ENCODE measurements at regions not wholly inside any gene's neighbourhood (a gene's known extent, or its start where the extent isn't known, plus 50 kb on each side); places are given as distances from the start of the nearest gene placed in this dataset.
"Not testable (repeated sequence)": the region's sequence is repeated elsewhere in the genome, so short reads cannot be mapped to it uniquely, and the experiment has no call there.

DNA sequence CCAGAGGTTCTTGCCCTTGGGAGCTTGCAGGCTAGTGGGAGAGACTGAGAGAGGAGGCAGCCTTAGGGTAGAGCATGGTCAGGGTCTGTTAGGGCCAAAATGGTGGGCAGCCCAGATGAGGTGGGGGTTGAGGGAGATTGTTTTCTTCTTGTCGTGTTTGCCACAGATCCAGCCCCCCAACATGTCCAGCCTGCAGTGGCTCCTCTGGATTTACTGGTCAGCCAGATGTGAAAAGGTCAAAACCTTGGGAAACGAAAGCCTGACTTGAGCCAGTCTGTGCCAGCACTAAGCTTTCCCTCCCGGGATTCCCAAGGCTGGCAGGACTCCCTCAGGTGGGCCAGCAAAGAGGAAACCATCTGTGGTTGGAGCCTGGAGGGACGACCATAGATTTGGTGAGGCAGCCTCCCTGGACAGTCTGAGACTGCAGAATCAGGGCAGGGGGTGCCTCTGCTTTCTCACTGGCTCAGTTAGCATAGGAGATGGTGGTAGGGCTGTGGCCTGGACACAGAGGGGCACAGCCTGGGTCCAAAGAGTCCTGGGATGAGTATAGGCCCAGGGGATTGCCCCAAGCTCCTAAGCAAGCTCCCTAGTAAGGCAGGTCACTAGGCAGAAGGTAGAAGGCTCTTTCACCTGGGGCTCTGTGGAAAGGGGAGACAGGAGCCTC lies 51.2 kb upstream of the PRR23C start:
- no peak for DNase-seq

DNA sequence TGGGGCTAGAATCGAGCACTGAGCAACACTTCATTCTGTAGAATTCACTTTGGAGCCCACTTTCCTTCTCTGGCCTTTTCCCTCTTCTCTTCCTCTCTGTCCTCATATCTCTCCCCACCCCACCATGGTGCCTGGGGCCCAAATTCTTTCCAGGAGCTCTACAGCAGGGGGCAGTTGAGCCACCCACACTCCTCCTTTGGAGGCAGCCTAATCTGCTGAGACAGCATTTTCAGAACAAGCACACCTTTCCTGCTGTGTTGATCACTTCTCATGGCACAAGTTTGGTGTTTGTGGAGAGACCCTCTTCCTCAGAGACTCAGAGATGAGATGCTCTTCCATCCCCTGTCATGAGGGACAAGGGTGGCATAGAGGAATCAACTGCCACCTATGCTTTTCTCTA lies 52.0 kb upstream of the PRR23C start:
- no peak for DNase-seq

- DNase-seq: no peak
Observed at GRCh38 chr3:139098391-139098790, 53.7 kb upstream of the PRR23C start.

DNA sequence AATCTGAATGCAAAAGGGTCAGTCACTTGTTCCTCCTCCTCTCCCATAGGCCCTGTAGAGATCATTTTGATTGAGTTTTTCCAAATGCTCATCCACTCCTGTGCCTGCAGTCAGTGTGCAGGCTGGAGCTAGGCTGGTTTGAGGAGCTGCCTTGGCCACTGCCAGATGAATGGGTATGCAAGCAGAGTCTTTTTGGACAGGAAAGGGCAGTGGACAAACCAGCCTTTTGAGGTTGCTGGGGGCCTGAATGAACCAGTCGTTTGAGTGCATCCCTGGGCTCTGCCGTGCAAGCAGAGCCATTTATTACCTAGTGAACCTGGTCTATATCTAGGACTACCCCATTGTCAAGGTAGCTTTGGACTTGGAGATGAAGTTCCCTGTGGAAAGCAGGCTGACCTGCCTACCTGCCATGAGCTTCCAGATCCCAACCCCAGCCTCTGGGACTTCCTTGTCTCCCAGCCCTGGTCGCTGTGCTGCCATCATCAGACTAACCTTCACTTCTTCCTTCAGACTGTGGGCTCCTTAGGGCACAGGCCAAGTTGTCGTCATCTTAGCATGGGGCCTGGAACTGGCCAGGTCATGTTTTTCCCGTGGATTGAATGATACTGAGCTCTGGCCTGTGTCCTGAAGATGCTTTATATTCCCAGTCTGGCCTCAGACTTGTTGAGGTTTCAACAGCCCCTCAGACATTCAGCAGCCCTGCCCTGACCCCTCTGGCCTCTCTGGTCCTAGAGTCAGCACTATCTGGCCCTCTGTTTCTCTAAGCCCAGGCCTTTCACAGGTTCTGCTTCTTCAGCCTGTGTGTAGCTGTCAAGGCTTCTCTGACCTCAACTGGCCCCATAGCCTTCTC lies 55.5 kb upstream of the PRR23C start:
- DNase-seq: peak; percentile 41

GRCh38 chr3:139100821-139101220 lies 56.1 kb upstream of the PRR23C start:
- DNase-seq: no peak

DNA sequence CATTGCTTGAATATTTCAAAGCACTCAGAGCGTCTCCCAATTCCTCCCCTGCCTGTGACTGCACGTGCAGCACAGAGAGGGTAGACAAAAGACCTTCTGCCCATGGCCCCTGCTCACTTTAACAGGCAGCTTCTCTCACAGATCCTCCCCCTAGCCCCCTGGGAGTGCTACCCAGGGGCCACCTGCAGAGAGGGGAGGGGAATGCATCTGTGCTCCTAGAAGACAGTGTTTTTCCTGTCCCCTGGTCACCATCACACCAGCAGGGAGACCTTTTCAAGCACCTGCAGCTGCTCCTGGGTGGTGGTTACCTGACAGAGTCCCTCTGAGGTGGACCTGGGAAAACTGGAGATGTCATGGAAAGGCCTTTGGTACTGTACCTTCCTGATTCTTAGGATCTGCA lies 56.7 kb upstream of the PRR23C start:
- DNase-seq: peak; percentile 49

DNA sequence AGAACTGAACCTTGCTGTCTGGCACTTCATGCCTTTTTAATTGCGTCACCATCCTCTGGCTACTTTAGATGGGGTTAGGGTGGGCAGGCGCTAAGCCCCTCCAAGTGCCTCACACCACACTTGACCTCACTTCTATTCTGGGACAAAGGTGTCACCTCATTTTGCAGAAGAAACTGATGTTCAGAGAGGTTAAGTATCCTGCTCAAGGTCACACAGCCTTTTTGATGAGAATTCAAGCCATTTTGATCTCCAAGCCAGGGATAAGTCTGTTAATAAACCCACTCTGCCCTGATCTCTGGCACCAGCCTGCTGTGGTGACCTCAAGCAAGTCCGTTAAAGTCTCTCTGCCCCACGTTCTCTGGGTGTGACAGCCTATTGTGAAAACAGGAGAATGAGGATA lies 58.8 kb upstream of the PRR23C start:
- no peak for DNase-seq

DNA sequence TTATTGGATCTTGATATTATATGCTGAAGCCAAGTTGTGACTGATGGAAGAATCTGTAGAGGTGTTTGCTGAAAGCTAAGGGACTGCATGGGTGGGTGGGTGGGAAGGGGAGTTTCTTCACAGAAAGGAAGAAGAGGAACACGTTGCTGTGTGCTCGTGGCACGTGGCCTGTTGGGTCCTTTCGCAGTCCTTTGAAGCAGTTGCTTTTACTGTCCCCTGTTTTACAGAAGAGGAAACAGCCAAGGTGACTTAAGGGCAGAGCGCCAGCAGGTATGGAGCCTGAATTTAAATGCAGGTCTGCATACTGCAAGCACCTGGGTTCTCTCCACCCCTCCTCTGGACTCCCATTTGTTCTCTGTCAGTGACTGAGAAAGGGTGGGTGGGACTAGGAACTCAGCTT lies 59.4 kb upstream of the PRR23C start:
- no peak for DNase-seq

GRCh38 chr3:139105154-139105702 lies 60.5 kb upstream of the PRR23C start:
- DNase-seq: peak; percentile 55

DNA sequence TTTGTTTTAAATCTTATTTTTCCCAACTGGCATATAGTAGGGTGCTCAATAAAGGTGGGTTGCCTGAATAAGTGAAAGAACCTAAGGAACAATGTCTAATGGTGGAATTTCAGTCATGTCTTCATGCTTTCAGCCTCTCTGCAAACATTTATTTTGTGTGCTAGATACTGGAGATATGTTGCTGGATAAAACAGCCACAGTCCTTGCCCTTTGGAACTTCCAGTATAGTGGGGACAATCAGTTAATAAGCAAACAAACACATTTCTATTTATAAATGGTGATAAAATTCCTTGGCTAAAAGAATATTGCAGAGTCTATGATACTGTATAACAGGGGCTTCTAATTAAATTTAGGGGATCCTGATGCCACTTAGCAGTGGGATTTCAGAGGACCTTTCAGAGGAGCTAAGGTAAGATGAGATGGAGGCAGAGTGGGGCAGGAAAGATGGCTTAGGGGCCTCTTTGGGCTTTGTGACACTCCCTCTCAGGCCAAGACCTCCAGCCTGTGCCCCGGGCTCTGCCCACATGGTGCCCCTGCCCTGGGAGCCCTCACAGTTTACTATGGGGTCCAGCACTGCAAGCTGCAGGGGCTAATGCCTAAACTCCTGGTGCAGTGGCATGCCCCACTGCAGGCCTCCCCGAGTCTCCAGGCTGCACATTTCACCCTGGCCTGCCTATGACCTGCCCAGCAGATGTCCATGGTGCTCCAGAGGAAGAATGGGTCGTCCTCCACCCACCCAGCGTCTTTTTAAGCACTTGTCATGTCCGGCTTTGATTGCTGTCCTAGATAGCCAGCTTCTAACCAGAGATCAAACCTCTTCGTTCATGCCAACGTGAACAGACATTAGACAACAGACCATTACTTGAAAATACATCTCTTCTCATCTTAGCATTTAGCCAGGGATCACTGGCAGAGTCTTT lies 61.6 kb upstream of the PRR23C start:
- DNase-seq: no peak

- DNase-seq: peak; percentile 36
Observed at GRCh38 chr3:139107424-139108252, 62.9 kb upstream of the PRR23C start.

GRCh38 chr3:139108253-139108969 lies 63.7 kb upstream of the PRR23C start:
- peak; percentile 13 for DNase-seq

DNA sequence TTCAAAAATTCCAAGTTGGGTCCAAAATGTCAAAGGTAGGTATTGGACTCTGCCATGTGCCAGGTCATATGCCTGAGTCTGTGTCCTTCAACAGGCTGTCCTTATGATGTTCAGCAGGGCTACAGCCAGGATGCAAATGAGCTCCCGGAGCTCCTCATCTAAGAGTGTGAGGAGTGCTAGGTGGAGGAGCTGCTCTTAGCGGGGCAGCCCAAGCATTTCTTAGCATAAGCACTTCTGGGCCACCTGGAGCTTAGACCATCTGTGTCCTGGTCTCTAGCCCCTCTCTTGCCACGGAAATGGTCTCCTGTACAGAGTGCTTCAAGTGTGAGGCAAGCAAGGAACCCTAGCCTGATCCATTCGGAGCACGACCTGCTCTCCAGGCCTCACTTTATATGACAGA lies 64.6 kb upstream of the PRR23C start:
- DNase-seq: peak; percentile 7

- peak; percentile 42 for DNase-seq
Observed at GRCh38 chr3:139110072-139110830, 65.6 kb upstream of the PRR23C start.

DNA sequence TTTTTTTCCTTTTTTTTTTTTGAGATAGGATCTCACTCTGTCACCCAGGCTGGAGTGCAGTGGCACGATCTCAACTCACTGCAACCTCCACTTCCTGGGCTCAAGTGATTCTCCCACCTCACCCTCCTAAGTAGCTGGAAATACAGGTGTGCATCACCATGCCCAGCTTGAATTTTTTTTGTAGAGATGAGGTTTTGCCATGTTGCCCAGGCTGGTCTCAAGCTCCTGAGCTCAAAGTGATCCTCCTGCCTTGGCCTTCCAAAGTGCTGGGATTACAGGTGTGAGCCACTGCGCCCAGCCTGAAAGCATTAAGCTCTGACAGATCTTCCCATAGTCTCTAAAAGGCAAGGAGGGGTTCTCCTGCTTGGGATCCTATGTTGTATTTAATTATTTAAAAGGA lies 66.2 kb upstream of the PRR23C start:
- DNase-seq: not testable (repeated sequence)

- DNase-seq: peak; percentile 82
Observed at GRCh38 chr3:139111392-139112229, 66.9 kb upstream of the PRR23C start.

DNA sequence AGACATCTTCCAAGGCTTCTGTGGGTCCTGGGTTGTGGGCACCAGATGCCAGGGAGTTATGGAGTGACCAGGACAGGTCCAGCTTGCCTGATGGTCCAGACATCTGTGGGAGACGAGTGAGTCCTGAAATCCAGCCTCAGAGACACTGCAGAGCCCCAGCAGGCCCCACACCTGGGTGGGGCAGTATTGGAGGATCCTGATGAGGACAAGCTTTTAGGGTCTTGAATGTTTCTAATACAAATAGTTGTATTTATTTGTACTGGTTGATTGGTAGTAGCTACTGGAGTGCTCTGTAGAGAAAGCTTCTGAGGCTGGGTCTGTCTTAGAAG lies 67.5 kb upstream of the PRR23C start:
- no peak for DNase-seq

- peak; percentile 54 for DNase-seq
Observed at GRCh38 chr3:139113231-139113992, 68.7 kb upstream of the PRR23C start.

- DNase-seq: no peak
Observed at GRCh38 chr3:139113993-139114375, 69.3 kb upstream of the PRR23C start.

Data from islet precursor cell (in vitro differentiated cells).